ENCODE measurements at regions not wholly inside any gene's neighbourhood (a gene's known extent, or its start where the extent isn't known, plus 50 kb on each side); places are given as distances from the start of the nearest gene placed in this dataset.

GRCh38 chr5:101515721-101516120 is 612.6 kb upstream of the ST8SIA4 start:
- TF ChIP-seq CTCF (IDR thresholded peaks at IDR 0.05; ENCODE audit: borderline replicate concordance, extremely low read depth, low read length, poor library complexity, severe bottlenecking) (no peak), EZH2 (IDR thresholded peaks at IDR 0.05; ENCODE audit: borderline replicate concordance, low read depth, low read length, severe bottlenecking) (no peak)

Data from DND-41 (cell line).